ENCODE measurements at regions not wholly inside any gene's neighbourhood (a gene's known extent, or its start where the extent isn't known, plus 50 kb on each side); places are given as distances from the start of the nearest gene placed in this dataset.

DNA sequence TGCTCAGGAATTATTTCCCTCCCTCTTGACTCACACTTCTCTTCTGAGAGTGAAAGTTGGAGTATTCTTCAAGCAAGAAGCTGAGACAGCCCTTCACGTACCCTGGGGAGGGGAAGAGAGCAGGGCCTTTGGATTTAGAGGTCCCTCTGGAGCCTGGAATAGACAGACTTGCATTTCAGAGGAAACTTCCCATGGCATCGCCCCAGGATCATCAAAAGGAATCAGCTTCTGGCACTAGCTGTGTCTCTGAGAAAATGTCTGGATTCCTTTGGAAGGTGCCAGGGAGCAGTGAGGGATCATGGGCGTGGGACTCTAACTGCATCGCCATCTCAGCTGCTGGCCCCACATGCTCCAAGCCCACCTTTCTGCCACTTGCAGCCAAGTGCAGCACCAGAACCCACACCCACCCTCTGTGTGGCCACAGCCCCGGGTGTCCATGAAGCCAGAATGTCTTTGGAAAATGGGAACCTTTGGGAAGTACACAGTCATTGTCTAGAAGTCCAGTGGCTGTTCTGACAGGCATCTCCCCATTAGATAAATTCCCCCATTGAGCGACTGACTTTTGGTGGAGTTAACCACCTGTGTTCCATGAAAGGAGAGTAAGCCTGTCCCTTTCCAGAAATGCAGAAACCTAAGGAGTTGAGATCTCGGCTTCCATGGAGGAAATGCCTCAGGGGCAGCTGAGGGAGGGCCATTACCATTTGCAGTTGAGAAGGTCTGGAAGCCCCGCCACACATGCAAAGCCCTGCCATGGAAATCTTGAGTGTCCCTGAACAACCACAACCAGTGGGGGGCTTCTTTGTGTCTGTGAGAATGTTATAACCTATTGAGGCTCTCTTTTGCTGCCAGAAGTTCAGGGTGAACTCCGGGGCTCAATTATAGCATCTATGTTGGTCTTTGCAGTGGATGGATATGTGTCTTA lies 57.8 kb upstream of the GDF10 start:
- H3K4me3 ChIP-seq = no peak overlapping the region
- H3K27ac ChIP-seq = no peak overlapping the region

DNA sequence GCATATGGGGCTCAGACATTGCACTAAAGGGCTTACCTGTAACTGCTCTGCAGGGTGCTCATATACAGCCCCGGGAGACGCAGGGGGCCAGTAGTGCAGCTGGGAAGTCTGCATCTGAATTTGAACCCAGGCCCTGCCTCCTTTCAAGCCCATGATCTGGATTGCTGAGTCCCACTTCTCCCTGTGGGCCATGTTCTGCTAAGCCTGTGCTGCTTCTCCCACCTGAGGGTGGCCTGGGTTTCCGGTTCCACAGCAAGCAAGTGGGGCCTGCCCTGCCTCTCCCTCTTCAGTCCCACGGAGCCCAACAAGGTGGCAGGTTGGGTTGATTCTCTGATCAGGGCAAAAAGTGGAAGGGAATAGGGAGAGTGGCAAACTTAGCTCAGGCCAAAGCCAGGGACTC lies 56.6 kb upstream of the GDF10 start:
- Histone ChIP-seq H3K4me3 (no peak overlapping the region), H3K27ac (no peak overlapping the region)

GRCh38 chr10:47243791-47244190 lies 56.2 kb upstream of the GDF10 start:
- no peak overlapping the region for H3K27ac ChIP-seq

GRCh38 chr10:47244560-47245500 lies 55.2 kb upstream of the GDF10 start:
- Histone ChIP-seq H3K27ac (no peak overlapping the region), H3K4me3 (no peak overlapping the region)

More at GRCh38 chr10:47243791-47244190, 56.2 kb upstream of the GDF10 start:
- no peak overlapping the region for H3K4me3 ChIP-seq

- no peak overlapping the region for H3K27ac ChIP-seq
- H3K4me3 ChIP-seq = no peak overlapping the region
Observed at GRCh38 chr10:47245731-47246350, 54.2 kb upstream of the GDF10 start.

- Histone ChIP-seq H3K27ac (no peak overlapping the region), H3K4me3 (no peak overlapping the region)
Observed at GRCh38 chr10:47246406-47247147, 53.4 kb upstream of the GDF10 start.

GRCh38 chr10:47247148-47248059 lies 52.6 kb upstream of the GDF10 start:
- Histone ChIP-seq H3K27ac (no peak overlapping the region), H3K4me3 (no peak overlapping the region)

DNA sequence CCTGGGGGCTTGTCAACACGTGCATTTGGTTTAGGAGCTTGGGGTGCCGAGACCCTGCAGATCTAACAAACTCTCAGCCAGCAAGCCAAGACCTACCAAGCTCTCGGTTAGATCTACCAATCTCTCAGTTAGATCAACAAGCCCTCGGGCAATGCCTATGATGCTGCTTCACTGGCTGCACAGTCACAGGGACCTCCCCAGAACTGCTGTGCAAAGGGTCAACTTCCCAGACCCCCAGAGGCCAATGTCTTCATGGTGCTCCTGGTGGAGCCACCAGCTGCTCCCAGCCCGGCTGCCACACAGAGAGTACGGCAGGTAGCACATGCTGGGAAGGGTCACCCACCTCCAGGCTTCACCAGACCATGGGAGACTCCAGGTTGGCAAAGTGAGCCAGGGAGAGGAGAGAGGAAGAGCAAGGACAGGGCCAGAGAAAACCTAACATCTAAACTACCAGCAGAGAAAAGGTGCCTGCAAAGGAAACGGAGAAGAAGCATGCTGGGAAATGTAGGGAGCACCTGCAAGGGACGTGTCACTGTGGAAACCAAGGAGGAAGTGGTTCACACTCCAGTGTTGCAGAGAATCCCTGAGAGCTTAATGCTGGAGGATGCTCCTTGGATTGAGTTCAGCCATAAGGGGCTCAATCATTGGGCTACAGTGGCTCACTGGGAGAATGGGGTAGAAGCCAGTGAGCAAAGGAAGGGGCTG lies 51.5 kb upstream of the GDF10 start:
- Histone ChIP-seq H3K4me3 (no peak overlapping the region), H3K27ac (no peak overlapping the region)

DNA sequence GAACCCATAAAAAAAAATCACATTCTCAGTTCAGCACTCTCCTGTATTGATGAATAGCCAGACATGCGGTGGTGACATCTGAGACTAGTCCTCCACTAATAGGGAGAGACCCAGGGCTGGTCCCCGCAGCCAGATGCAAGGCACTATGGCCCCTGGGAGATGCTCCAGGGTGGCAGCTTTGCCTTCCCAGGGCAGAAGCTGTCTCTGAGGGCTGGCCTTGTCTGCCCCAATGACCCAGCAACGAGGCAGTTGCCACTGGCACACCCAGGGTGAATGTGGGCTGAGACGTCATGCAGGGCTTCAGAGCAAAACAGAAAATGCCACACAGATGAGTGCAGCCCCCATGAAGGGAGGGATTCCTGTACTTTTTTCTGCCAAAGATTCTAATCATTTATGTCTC lies 50.1 kb upstream of the GDF10 start:
- H3K27ac ChIP-seq = no peak overlapping the region
- H3K4me3 ChIP-seq = no peak overlapping the region

Data from skin epidermis (tissue), 12 donors.